ENCODE measurements at regions not wholly inside any gene's neighbourhood (a gene's known extent, or its start where the extent isn't known, plus 50 kb on each side); places are given as distances from the start of the nearest gene placed in this dataset.

GRCh38 chr4:159937595-159937994 is 834.7 kb downstream of the RAPGEF2 start:
- TF ChIP-seq POLR2A (IDR thresholded peaks at IDR 0.05; ENCODE audit: low read depth, low read length) (no peak), SIX5 (IDR thresholded peaks at IDR 0.05; ENCODE audit: low read depth, low read length, severe bottlenecking) (no peak), NBN (IDR thresholded peaks at IDR 0.05) (no peak), ZNF384 (IDR thresholded peaks at IDR 0.05; ENCODE audit: borderline replicate concordance, low read depth, low read length) (no peak), CHD1 (IDR thresholded peaks at IDR 0.05; ENCODE audit: low read depth, low read length) (no peak), FOXM1 (IDR thresholded peaks at IDR 0.05; ENCODE audit: low read depth, low read length) (no peak), NFIC (IDR thresholded peaks at IDR 0.05; ENCODE audit: low read depth, low read length) (peak; percentile 67; the same call in 1 of the 2 replicates), TCF12 (IDR thresholded peaks at IDR 0.05; ENCODE audit: low read depth, low read length) (no peak)
- TF ChIP-seq, protein P1, sequence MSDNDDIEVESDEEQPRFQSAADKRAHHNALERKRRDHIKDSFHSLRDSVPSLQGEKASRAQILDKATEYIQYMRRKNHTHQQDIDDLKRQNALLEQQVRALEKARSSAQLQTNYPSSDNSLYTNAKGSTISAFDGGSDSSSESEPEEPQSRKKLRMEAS (IDR thresholded peaks at IDR 0.05; ENCODE audit: low read depth, low read length), result no peak
- TF ChIP-seq, protein P2, sequence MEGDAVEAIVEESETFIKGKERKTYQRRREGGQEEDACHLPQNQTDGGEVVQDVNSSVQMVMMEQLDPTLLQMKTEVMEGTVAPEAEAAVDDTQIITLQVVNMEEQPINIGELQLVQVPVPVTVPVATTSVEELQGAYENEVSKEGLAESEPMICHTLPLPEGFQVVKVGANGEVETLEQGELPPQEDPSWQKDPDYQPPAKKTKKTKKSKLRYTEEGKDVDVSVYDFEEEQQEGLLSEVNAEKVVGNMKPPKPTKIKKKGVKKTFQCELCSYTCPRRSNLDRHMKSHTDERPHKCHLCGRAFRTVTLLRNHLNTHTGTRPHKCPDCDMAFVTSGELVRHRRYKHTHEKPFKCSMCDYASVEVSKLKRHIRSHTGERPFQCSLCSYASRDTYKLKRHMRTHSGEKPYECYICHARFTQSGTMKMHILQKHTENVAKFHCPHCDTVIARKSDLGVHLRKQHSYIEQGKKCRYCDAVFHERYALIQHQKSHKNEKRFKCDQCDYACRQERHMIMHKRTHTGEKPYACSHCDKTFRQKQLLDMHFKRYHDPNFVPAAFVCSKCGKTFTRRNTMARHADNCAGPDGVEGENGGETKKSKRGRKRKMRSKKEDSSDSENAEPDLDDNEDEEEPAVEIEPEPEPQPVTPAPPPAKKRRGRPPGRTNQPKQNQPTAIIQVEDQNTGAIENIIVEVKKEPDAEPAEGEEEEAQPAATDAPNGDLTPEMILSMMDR (IDR thresholded peaks at IDR 0.05 in 2 of 3, conservative IDR thresholded peaks at IDR 0.05 in 1 of 3; ENCODE audit: control insufficient read depth in 2 of 3, extremely low read depth in 1 of 3, insufficient read depth in 1 of 3, low read depth in 3 of 3, low read length in 3 of 3), result no peak
